ENCODE measurements at regions not wholly inside any gene's neighbourhood (a gene's known extent, or its start where the extent isn't known, plus 50 kb on each side); places are given as distances from the start of the nearest gene placed in this dataset.
A peak's percentile ranks its signal among the peaks of the same experiment; 100 is the strongest.
"Not testable (repeated sequence)": the region's sequence is repeated elsewhere in the genome, so short reads cannot be mapped to it uniquely, and the experiment has no call there.

DNA sequence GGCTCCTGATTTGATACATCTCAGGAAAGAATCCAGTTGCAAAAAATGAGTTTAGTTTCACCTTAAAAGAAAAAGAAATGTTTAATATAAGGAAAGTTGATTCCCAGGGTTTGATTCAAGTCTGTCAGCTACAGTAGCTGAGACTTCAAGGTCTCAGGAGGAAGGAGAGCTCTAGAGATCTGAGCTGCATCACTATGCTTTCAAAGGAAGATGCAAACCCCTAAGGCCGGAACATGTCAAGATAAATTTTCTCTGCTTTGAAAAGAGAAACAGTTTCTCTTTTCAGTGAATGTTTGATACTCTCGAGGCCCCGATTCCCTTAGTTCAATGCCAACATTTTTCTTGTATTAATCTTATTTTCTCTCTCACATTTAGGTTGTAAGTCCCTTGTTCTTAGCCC is 128.6 kb downstream of the RGPD3 start:
- no peak for DNase-seq (ENCODE audit: low read depth)

DNA sequence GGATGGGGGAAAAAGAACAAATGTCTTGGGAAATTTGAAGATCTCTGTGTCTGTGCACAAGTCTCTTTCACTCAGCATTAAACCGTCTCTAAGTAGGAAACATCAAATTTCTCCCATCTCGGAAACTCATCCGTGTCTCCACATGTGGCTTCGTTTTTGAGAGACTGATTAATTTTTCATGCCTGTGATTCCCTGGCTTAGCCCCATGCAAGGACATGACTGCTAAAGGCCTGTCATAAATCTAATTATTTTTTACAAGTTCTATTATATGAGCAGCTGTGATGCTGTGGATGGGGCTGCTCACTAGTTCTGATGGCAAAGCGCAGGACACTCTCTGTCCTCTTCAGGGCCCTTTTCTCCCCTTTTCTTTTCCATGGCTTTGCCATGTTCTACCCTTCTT is 129.1 kb downstream of the RGPD3 start:
- DNase-seq (ENCODE audit: low read depth), result no peak

DNA sequence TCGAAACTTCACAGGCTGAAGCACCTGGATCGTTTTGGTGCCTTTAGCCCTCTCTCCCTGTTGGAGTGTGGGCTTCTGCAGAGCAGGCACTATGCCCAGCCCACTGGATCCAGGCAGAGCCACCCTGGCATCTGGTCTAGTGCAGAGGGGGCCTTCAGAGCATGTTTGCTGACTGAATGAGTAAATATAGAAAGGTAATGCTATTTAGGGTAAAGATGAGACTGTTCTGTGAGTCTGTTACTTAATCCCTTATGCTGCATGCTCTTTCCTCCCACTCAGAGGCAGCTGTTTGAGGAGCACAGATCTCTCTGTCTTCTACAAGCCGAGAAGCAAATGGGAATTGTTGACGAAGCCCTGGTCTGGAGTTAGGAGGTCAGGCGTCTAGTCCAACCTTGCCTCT is 130.2 kb downstream of the RGPD3 start:
- DNase-seq (ENCODE audit: low read depth), result no peak

DNA sequence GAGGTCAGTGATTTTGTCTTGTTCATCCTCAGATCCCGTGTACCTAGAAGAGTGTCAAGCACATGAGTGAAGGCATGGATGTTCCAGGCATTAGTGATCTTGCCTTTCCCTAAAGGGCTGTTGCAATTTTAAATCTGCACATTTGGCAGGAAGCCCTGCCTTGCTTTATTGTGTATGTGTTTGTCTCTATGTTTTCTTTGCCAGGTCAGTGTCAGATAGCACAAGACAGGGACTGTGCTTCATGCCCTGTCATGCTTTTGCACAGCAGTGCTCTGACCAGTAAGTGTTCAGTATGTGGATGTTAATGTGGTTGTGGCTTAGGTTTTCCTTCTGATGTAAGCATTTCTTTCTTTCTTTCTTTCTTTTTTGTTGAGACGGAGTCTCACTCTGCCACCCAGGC is 131.5 kb downstream of the RGPD3 start:
- no peak for DNase-seq (ENCODE audit: low read depth)

DNA sequence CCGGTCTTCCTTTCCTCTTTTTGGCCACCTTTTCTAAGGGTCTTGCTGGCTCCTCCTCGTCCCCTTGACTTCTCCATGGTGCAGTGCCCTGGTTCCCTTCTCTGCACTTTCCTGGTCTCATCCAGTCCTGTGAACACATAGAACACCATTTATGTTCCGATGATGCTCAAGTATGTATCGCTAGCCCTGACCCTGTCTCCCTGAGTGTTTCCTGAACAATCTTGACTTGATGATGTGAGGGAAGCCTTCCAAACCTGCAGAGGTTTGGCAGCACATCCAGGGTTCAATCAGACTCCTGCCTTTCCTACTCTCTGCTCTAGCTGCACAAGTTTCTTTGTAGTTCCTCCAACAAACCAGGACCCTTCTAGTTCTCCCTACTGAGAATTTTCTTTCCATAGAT is 132.1 kb downstream of the RGPD3 start:
- DNase-seq (ENCODE audit: low read depth), result no peak

DNA sequence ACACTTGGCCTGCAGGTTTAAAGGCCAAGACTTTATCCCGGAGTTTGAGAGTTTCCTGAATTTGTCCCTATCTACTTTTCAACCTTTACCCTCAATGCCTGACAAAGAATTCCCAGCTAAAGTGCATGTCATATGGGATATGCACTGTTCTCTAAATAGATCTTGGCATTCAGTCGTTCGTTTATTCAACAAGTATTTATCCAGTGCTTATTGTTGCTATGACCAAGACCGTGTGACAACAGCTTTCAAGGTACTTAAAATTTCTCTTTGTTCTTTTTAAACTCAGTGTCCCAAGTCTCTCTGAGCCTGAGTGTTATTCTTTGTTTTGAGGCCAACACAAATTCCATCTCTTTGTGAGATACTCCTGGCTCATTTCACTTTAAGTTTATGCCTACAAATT is 133.4 kb downstream of the RGPD3 start:
- no peak for DNase-seq (ENCODE audit: low read depth)

DNA sequence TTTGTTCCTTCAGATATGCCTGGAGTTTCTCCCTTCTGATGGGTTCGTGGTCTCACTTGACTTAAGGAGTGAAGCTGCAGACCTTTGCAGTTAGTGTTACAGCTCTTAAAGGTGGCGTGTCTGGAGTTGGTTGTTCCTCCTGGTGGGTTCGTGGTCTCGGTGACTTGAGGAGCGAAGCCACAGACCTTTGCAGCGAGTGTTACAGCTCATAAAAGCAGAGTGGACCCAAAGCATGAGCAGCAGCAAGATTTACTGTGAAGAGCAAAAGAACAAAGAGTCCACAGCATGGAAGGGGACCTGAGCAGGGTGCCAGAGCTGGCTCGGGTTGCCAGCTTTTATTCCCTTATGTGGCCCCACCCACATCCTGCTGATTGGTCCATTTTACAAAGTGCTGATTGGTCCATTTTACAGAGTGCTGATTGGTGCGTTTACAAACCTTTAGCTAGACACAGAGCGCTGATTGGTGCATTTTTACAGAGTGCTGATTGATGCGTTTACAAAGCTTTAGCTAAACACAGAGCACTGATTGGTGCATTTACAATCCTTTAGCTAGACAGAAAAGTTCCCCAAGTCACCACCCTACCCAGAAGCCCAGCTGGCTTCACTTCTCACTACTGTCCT is 134.8 kb downstream of the RGPD3 start:
- not testable (repeated sequence) for DNase-seq (ENCODE audit: low read depth)

DNA sequence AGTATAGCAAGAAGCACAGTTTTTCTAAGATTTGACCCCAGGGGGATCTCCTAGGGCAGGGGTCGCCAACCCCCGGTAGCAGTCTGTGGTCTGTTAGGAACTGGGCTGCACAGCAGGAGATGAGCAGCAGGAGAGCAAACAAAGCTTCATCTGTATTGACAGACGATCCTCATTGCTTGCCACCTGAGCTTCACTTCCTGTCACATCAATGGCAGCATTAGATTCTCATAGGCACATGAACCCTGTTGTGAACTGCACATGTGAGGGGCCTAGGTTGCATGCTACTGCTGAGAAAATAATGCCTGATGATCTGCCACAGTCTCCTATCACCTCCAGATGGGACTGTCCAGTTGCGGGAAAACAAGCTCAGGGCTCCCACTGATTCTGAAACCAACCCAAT is 136.2 kb downstream of the RGPD3 start:
- no peak for DNase-seq (ENCODE audit: low read depth)

DNA sequence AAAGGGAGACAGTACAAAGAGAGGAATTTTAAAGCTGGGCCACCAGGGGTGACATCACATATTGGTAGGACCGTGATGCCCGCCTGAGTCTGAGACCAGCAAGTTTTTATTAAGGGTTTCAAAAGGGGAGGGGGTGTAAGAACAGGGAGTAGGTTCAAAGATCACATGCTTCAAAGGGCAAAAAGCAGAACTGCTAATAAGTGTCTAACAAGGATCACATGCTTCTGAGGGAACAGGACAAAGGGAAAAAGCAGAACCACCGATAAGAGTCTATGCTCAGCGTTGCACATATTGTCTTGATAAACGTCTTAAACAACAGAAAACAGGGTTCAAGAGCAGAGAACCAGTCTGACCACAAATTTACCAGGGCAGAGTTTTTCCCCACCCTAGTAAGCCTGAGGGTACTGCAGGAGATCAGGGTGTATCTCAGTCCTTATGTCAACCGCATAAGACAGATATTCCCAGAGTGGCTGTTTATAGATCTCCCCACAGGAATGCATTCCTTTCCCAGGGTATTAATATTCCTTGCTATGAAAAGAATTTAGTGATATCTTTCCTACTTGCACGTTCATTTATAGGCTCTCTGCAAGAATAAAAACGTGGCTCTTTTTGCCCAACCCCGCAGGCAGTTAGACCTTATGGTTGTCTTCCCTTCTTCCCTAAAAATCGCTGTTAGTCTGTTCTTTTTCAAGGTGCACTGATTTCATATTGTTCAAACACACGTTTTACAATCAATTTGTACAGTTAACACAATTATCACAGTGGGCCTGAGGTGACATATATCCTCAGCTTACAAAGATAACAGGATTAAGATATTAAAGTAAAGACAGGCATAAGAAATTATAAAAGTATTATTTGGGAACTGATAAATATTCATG is 136.5 kb upstream of the UXS1 start:
- DNase-seq (ENCODE audit: low read depth), result peak; percentile 11

DNA sequence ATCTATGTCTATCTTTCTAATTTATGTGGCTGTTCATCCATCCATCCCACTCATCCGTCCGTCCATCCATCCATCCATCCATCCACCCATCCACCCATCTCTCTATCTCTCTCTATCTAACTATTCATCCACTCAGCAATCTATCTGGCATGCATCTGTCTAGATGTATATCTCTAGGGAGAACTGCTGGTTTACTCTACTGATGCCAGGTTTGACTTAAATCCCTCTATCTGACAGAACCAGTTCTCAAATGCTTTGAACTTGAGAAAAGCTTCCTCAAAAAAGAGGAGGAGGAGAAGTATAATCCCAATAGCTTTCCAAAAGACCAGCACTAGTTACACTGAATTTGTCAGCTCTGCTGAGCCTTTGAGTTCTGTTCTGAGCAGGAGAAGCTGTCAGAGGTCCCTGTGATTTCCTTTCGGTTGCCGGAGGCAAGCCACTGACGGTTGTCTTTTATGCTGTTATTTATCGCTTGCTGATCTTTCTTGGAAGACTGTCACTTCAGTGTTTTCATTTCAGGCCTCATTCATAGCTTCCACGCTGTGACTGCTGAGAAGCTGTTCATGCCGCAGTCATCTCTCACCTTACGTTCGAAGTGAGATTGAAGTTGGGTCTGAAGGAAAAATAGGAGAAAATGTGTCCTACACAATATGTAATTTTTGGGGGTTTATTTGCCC is 129.4 kb upstream of the UXS1 start:
- DNase-seq (ENCODE audit: low read depth), result no peak

DNA sequence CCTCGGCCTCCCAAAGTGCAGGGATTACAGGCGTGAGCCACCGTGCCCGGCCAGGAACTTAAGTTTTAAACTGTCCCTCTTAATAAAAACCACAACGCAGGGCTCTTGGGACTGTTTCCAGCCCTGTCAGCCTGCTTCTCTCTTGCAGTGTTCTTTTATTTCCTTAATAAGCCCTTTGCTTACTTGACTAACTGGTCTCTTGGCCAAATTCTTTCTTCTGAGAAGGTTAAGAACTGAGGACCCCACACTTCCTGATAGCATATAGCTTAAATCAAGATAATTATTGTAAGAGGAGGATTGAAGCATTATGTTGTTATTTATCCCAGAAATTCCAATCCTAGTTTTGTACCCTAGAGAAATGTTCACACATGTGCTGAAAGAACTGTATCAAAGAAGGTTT is 128.2 kb upstream of the UXS1 start:
- DNase-seq (ENCODE audit: low read depth), result no peak

DNA sequence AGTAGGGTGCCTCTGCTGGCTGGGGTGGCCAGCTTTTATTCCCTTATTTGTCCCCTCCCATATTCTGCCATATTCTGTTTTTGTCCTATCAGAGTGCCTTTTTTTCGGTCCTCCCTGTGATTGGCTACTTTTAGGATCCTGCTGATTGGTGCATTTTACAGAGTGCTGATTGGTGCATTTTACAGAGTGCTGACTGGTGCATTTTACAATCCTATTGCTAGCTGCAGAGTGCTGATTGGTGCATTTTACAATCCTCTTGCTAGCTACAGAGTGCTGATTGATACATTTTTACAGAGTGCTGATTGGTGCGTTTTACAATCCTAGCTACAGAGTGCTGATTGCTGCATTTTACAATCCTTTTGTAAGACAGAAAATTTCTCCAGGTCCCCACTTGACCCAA is 126.3 kb upstream of the UXS1 start:
- not testable (repeated sequence) for DNase-seq (ENCODE audit: low read depth)

DNA sequence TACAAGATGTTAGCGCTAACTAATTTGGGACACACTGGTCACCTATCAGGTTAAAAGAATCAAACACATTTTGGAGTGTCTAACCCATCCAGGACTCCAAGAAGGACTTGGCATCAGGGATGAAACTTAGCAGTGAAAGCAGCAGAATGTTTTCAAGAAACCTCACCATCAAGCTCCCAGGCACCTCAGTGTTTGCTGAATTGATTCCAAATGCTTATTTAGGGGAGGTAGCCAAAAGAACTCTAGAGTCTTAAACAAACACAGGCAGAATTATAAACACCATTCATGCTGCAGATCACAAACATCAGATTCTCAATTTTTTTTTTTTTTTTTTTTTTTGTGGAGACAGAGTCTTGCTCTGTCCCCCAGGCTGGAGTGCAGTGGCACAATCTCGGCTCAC is 122.8 kb upstream of the UXS1 start:
- DNase-seq (ENCODE audit: low read depth), result no peak

DNA sequence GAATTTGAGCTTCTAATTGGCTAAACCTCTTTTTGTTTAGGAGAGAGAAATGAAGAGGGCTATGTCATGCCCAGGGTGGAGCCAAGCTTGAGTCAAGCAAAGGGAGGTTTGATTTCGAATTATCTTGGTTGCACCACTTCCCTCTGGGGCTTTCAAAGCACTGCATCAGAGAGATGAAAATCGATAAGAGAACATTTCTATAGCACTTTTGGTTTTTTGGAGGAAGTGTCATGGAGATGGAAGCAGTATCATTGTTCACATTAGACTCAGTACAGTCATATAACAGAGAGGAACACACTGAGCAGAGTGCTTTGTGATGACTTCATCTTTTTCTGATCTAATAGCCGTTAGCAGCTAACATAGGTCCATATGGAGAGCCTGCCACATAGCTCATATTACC is 120.3 kb upstream of the UXS1 start:
- no peak for DNase-seq (ENCODE audit: low read depth)

DNA sequence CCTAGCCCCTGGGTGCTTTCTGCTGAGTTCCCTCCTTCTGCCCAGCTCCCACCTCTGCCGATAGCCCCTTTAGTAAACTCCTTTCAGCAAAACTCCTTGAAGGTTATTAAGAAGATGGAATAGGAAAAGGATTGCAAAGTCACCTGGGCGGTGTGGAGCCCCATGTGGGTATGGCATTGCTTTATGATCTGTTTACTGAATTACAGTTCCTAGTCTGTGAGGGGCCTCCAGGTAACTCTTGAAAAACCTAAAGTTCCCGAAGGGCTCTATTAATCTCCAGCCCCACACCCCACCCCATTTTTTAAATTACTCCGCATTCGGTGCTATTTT is 116.9 kb upstream of the UXS1 start:
- DNase-seq (ENCODE audit: low read depth), result no peak

DNA sequence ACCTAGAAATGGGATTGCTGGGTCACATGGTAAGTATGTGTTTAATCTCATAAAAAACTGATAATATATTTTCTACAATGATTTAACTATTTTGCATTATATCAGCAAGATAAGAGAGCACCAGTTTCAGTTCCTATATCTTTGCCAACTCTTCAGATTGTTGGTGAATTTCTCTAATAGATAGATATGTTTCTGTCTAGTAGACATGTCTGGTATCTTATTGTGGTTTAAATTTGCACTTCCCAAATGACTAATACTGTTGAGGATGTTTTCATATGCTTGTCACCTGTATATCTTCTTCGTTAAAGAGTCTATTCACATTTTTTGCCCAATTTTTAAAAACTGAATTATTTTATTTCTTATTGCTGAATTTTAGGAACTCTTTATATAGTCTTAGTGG is 113.8 kb upstream of the UXS1 start:
- no peak for DNase-seq (ENCODE audit: low read depth)

DNA sequence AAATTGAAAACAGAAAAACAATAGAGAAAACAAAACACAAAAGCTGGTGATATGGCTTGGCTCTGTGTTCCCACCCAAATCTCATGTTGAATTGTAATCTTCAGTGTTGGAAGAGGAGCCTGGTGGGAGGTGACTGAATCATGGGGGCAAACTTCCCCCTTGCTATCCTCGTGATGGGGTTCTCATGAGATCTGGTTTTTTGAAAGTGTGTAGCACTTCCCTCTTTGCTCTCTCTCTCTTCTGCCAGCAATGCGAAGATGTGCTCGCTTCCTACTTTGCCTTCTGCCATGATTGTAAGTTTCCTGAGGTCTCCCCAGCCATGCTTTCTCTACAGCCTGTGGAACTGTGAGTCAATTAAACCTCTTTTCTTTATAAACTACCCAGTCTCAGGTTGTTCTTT is 112.3 kb upstream of the UXS1 start:
- DNase-seq (ENCODE audit: low read depth), result no peak

DNA sequence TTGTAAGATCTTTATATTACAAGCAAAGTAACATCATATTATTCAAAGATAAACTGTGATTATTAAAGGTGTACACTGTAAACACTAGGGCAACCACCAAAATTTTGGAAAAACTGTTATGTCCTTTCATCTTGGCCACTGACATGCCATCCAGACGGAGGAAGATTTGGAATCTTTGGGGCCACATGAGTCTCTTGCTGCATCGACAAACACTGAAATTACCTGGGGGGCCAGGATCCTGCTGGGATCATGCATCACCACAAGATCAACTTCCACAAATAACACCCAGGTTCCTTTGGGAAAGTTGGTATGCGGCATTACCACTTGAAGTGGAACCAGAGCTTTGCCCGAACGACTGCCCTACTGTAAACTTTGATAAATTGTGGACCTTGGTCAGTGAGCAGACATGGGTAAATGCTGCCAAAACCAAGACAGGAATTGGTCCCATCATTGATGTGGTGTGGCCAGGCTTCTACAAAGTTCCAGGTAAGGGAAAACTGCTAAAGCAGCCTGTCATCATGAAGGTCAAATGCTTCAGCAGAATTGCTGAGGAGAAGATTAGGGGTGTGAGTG is 110.6 kb upstream of the UXS1 start:
- no peak for DNase-seq (ENCODE audit: low read depth)

DNA sequence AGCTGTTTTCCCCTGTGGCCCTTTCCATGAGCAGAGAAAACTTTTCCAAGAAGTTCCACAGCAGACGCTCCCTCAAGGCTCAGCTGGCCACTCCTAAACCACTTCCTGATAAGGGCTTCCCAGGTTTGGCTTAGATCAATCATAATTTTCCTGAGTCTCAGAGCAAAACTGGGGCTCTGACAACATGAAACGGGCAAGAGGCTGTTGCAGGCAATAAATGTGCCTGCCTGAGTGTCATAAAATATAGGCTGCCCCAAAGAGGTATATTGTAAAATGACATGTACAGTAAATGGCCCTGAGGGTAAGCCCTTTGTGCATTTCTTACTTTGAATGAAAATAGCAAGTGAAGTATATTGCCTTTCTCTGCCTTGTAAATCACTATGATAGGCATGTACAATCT is 105.6 kb upstream of the UXS1 start:
- DNase-seq (ENCODE audit: low read depth), result no peak

DNA sequence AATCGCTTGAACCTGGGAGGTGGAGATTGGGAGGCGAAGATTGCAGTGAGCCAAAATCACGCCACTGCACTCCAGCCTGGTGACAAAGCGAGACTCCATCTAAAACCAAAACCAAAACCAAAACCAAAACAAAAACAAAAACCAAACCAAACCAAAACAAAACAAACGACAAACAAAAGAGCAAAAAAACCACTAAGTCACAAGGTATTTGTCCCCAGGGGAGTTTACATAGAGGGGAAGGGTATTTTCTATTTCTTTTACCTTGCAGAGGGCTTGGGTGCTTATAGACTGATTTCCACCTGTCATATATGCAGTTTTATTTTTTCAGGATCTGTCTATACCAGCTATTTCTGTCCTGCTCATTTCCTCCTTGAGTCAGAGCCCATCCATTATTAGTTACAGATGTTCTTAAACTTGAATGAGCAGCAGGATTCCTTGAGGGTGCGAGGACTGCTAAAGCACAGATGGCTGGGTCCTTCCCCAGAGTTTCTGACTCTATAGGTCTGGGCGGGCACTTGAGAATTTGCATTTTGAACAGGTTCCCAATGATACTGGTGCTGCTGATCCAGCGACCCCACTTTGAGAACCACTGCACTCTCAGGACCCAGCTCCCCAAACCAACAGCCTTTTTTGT is 102.2 kb upstream of the UXS1 start:
- DNase-seq (ENCODE audit: low read depth), result no peak

DNA sequence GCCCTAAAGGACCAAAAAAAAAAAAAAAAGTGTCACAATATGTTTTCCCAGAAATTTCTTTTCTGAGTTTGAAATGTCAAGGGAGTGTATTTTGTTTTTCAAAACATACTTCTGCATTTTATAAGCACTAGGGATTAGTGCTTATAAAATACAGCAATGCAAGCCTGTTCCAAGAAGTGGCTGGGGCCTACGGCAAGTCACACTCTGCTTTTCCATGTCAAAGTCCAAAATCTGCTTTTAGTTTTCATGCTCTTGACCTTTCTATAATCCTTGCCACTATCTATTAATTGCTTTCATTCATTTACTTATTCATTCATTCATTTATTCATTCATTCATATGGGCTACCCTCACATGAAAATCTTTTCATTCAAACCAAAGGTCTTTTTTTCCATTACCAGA is 100.1 kb upstream of the UXS1 start:
- DNase-seq (ENCODE audit: low read depth), result no peak

DNA sequence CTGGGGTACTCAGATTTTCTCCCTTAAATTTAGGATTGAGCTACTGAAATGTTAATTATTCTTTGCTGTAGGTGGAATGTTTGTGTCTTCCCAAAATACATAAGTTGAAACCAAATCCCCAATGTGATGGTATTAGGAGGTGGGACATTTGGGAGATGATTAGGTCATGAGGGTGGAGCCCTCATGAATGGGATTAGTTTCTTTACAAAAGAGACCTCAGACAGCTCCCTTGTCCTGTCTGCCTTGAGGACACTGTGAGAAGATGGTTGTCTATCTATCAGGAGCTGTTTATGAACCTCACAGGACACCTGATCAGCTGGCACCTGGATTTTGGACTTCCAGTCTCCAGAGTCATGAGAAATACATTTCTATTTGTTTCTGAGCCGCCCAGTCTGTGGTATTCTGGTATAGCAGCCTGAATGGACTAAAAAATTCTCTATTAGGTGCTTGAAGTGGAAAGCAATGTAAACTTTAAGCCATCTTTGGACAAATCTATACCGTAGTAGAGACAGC is 99.2 kb upstream of the UXS1 start:
- DNase-seq (ENCODE audit: low read depth), result no peak
